Mesodermal cell (in vitro differentiated cells): ENCODE measurements at regions not wholly inside any gene's neighbourhood (a gene's known extent, or its start where the extent isn't known, plus 50 kb on each side); places are given as distances from the start of the nearest gene placed in this dataset.

Experiments
- H3K27ac ChIP-seq: 2 replicates; pipeline ENCODE4 v1.7.0; 2013; ENCODE audit warnings: mild to moderate bottlenecking, low read depth, low read length, moderate library complexity; ENCODE audit not compliant: severe bottlenecking
- H3K36me3 ChIP-seq: 2 replicates; pipeline ENCODE4 v1.7.1; 2013; ENCODE audit warnings: mild to moderate bottlenecking, low read length, moderate library complexity; ENCODE audit not compliant: control insufficient read depth, insufficient read depth
- H3K4me1 ChIP-seq: one replicate; pipeline ENCODE4 v1.7.1; 2013; ENCODE audit warnings: mild to moderate bottlenecking, low read length; ENCODE audit not compliant: insufficient read depth, control insufficient read depth, poor library complexity, severe bottlenecking
- H3K4me3 ChIP-seq: 2 replicates; pipeline ENCODE4 v1.7.0; 2013; ENCODE audit warnings: low read length, control low read depth, mild to moderate bottlenecking; ENCODE audit not compliant: insufficient read depth, poor library complexity, severe bottlenecking; ENCODE audit errors: extremely low read depth
- H3K9me3 ChIP-seq: 2 replicates; pipeline ENCODE4 v1.7.1; 2013; ENCODE audit warnings: mild to moderate bottlenecking, low read length, moderate library complexity; ENCODE audit not compliant: control insufficient read depth
- WGBS, 2 experiments: methylation state at CpG; one replicate each; pipeline ENCODE4 v1.1.5; 2013; ENCODE audit warnings: missing lambda C conversion rate in 2 of 2; ENCODE audit not compliant: insufficient coverage in 2 of 2; 5-methylcytosine and 5-hydroxymethylcytosine counted together

GRCh38 chr14:45400509-45400908 is 147.5 kb upstream of the MIS18BP1 start:
- whole genome bisulfite sequencing, 2 experiments = no CpG with 5 or more reads among the region's 1 CpG
- no peak overlapping the region for H3K4me3 ChIP-seq
- H3K4me1 ChIP-seq = no peaks in the 10 kb centered on the region
- H3K27ac ChIP-seq = no peak overlapping the region
- no peaks in the 10 kb centered on the region for H3K36me3 ChIP-seq
- H3K9me3 ChIP-seq = no peaks in the 10 kb centered on the region

GRCh38 chr14:45381091-45381490 is 128.1 kb upstream of the MIS18BP1 start:
- no peaks in the 10 kb centered on the region for H3K36me3 ChIP-seq
- no peaks in the 10 kb centered on the region for H3K9me3 ChIP-seq
- no peak overlapping the region for H3K27ac ChIP-seq
- WGBS, 2 experiments = 62 to 65% methylated on average over 1 to 2 of the region's 2 CpGs
- H3K4me3 ChIP-seq = no peak overlapping the region
- peaks cover 4% of the 10 kb centered on the region for H3K4me1 ChIP-seq

GRCh38 chr14:45377166-45377565 is 124.2 kb upstream of the MIS18BP1 start:
- Histone ChIP-seq H3K4me3 (no peak overlapping the region), H3K9me3 (no peaks in the 10 kb centered on the region), H3K27ac (peak overlapping the region; percentile 57), H3K4me1 (peaks cover 4% of the 10 kb centered on the region), H3K36me3 (no peaks in the 10 kb centered on the region)
- WGBS, 2 experiments = 100% methylated on average over 2 of the region's 2 CpGs

GRCh38 chr14:45373877-45374276 is 120.9 kb upstream of the MIS18BP1 start:
- no peaks in the 10 kb centered on the region for H3K36me3 ChIP-seq
- H3K4me3 ChIP-seq = no peak overlapping the region
- H3K4me1 ChIP-seq = peaks cover 4% of the 10 kb centered on the region
- no peak overlapping the region for H3K27ac ChIP-seq
- no peaks in the 10 kb centered on the region for H3K9me3 ChIP-seq
- 100% methylated on average over 1 of the region's 2 CpGs for WGBS, 2 experiments

GRCh38 chr14:45364565-45365156 is 111.7 kb upstream of the MIS18BP1 start:
- 84 to 93% methylated on average over 3 to 4 of the region's 4 CpGs for WGBS, 2 experiments
- no peak overlapping the region for H3K4me3 ChIP-seq
- H3K36me3 ChIP-seq = no peaks in the 10 kb centered on the region
- no peaks in the 10 kb centered on the region for H3K4me1 ChIP-seq
- H3K9me3 ChIP-seq = no peaks in the 10 kb centered on the region
- H3K27ac ChIP-seq = no peak overlapping the region

- no CpG with 5 or more reads among the region's 1 CpG for WGBS, 2 experiments
- no peaks in the 10 kb centered on the region for H3K9me3 ChIP-seq
- no peaks in the 10 kb centered on the region for H3K36me3 ChIP-seq
- H3K4me1 ChIP-seq = no peaks in the 10 kb centered on the region
- no peak overlapping the region for H3K4me3 ChIP-seq
- H3K27ac ChIP-seq = no peak overlapping the region
Measured at GRCh38 chr14:45362505-45362904, 109.5 kb upstream of the MIS18BP1 start.

- Histone ChIP-seq H3K4me3 (no peak overlapping the region), H3K36me3 (no peaks in the 10 kb centered on the region), H3K4me1 (no peaks in the 10 kb centered on the region), H3K9me3 (no peaks in the 10 kb centered on the region), H3K27ac (no peak overlapping the region)
- WGBS, 2 experiments = 100% methylated on average over 1 of the region's 2 CpGs; no CpG with 5 or more reads in 1 of the 2 experiments
Measured at GRCh38 chr14:45361727-45362126, 108.7 kb upstream of the MIS18BP1 start.

- Histone ChIP-seq H3K27ac (no peak overlapping the region), H3K36me3 (no peaks in the 10 kb centered on the region), H3K4me1 (no peaks in the 10 kb centered on the region), H3K4me3 (no peak overlapping the region), H3K9me3 (no peaks in the 10 kb centered on the region)
- 76% methylated on average over 2 of the region's 3 CpGs; no CpG with 5 or more reads in 1 of the 2 experiments for WGBS, 2 experiments
Measured at GRCh38 chr14:45359746-45360145, 106.7 kb upstream of the MIS18BP1 start.

- WGBS, 2 experiments = 88 to 100% methylated on average over 3 to 4 of the region's 4 CpGs
Measured at GRCh38 chr14:45332360-45332988, 79.5 kb upstream of the MIS18BP1 start.

GRCh38 chr14:45308745-45309397 is 55.9 kb upstream of the MIS18BP1 start:
- Histone ChIP-seq H3K36me3 (no peaks in the 10 kb centered on the region), H3K27ac (no peak overlapping the region), H3K9me3 (no peaks in the 10 kb centered on the region), H3K4me1 (no peaks in the 10 kb centered on the region), H3K4me3 (no peak overlapping the region)
- no CpG with 5 or more reads among the region's 1 CpG for WGBS, 2 experiments

More at GRCh38 chr14:45332360-45332988, 79.5 kb upstream of the MIS18BP1 start:
- no peaks in the 10 kb centered on the region for H3K36me3 ChIP-seq
- H3K9me3 ChIP-seq = no peaks in the 10 kb centered on the region
- no peak overlapping the region for H3K4me3 ChIP-seq
- H3K4me1 ChIP-seq = no peaks in the 10 kb centered on the region
- H3K27ac ChIP-seq = no peak overlapping the region
